GM13976 (cell line): ENCODE measurements at regions not wholly inside any gene's neighbourhood (a gene's known extent, or its start where the extent isn't known, plus 50 kb on each side); places are given as distances from the start of the nearest gene placed in this dataset.

Source experiments
- DNase-seq: peaks from one replicate; pipeline ENCODE4 v3.0.0; 2012; ENCODE audit warnings: low spot score
- in situ Hi-C: fragments of 300-500 bp; cut with MboI; formaldehyde crosslinking; loops from one replicate; pipeline ENCODE4 v1.12.0; 2022; ENCODE audit warnings: low sequenced_read_pairs, mixed read lengths, inconsistent platforms; ENCODE audit not compliant: unreplicated experiment
- TF ChIP-seq, protein P1 (sequence below): IDR thresholded peaks from 2 replicates; pipeline ENCODE4 v1.5.1; 2012; ENCODE audit warnings: borderline replicate concordance, mild to moderate bottlenecking; ENCODE audit not compliant: insufficient read depth; ENCODE audit errors: extremely low read depth, missing control alignments, control extremely low read depth

DNA sequence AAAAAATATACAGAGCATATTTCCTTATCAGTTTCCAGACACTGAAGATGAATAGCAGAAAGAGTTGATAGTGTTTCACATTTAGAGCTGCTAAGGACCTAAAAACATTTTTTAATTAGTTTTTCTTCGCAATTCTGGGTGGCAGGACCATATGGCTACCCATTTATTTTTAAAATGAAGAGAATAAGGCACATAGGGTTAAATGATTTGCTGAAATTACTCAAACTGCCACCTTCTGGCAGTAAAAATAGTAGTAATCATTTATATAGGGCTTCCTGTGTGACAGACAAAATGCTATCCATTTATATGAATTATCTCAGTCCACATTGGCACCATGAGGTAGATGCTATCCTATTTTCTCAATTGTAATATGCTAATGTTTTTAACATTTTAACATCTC lies 108.6 kb upstream of the CCDC196 start:
- in situ Hi-C loops, result no loop called here
- TF ChIP-seq, protein P1, sequence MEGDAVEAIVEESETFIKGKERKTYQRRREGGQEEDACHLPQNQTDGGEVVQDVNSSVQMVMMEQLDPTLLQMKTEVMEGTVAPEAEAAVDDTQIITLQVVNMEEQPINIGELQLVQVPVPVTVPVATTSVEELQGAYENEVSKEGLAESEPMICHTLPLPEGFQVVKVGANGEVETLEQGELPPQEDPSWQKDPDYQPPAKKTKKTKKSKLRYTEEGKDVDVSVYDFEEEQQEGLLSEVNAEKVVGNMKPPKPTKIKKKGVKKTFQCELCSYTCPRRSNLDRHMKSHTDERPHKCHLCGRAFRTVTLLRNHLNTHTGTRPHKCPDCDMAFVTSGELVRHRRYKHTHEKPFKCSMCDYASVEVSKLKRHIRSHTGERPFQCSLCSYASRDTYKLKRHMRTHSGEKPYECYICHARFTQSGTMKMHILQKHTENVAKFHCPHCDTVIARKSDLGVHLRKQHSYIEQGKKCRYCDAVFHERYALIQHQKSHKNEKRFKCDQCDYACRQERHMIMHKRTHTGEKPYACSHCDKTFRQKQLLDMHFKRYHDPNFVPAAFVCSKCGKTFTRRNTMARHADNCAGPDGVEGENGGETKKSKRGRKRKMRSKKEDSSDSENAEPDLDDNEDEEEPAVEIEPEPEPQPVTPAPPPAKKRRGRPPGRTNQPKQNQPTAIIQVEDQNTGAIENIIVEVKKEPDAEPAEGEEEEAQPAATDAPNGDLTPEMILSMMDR, result no peak
- no peak for DNase-seq

GRCh38 chr14:66378712-66379505 lies 107.3 kb upstream of the CCDC196 start:
- DNase-seq, result no peak
- in situ Hi-C loops, result no loop called here
- TF ChIP-seq, protein P1, result no peak

- in situ Hi-C loops, result no loop called here
- DNase-seq, result no peak
- TF ChIP-seq, protein P1, result no peak
Measured at GRCh38 chr14:66380143-66380542, 106.0 kb upstream of the CCDC196 start.

GRCh38 chr14:66381755-66382154 lies 104.4 kb upstream of the CCDC196 start:
- no peak for DNase-seq
- in situ Hi-C loops, result no loop called here
- TF ChIP-seq, protein P1, result no peak

DNA sequence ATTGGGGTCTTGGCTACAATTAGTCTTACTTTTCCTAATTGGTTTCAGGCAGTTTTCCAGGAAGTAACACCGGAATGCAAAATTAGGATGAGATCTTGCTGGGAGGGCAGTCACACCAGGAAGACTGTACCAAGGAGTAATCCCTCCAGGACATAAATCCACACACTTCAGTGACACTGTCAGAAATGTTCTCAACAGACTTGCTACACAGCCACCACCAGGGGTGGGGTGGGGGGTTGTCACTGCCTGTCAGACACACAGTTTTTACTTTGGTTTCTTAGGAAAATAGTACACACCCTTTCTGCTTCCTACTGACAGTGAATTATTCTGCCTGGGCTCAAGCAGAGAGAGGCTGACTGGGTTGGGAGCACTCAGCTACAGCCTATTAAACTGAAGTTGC lies 102.9 kb upstream of the CCDC196 start:
- no peak for DNase-seq
- in situ Hi-C loops, result no loop called here
- TF ChIP-seq, protein P1, result no peak

- TF ChIP-seq, protein P1, result no peak
- no peak for DNase-seq
- in situ Hi-C loops, result no loop called here
Measured at GRCh38 chr14:66383771-66384170, 102.4 kb upstream of the CCDC196 start.
